Iris pigment epithelial cell (primary cell): ENCODE measurements at regions not wholly inside any gene's neighbourhood (a gene's known extent, or its start where the extent isn't known, plus 50 kb on each side); places are given as distances from the start of the nearest gene placed in this dataset.

Source experiments
- DNase-seq: peaks from one replicate; pipeline ENCODE4 v3.0.0-alpha.2; 2011; ENCODE audit warnings: low read depth

DNA sequence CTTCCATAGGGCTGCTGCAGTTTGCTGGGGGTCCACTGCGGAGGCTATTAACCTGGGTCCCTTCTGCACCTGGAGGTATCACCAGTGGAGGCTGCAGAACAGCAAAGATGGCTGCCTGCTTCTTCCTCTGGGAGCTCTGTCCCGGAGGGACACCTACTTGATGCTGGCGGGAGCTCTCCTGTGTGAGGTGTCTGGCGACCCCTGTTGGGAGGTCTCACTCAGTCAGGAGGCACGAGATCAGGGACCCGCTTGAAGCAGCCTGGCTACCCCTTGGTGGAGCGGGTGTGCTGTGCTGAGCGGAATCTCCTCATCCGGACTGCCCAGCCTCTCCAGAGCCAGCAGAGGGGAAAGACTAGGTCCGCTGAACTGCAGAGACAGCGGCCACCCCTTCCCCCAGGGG lies 56.0 kb upstream of the CTXND1 start:
- no peak for DNase-seq

- DNase-seq = peak; percentile 39
Measured at GRCh38 chr15:80309769-80310384, 57.9 kb upstream of the CTXND1 start.

GRCh38 chr15:80310776-80311175 lies 58.8 kb upstream of the CTXND1 start:
- no peak for DNase-seq

DNA sequence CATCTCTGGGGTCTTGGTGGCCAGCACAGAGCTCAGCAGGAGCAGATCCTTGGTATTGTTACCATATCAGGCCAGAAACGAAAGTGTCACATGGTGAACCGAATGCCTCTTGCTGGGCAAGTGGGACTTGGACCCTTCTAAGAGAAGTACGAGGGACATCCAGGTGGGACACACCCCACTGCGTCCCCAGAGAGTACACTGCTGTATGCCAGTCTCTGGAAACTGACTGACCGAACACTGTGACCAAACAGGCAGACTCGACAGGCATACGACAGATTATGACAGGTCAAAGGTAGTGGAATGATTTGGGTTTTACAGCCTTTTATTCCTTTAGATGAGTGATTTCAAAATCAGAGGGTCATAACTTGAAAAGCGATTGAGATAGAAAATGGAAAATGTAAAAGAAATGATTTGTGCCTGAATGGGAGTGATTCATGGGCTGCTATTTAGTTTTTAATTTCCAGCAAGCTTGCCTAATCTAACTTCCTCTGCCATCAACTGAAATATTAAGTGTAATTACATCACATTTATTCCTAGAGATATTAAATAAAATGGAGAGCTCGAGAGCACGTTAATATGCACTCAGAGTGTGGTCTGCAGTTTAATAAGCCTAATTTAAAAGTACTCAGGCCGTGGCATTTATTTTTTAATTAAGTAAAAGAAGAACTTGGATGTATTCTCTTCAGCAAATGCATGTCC lies 63.4 kb upstream of the CTXND1 start:
- DNase-seq = no peak

DNA sequence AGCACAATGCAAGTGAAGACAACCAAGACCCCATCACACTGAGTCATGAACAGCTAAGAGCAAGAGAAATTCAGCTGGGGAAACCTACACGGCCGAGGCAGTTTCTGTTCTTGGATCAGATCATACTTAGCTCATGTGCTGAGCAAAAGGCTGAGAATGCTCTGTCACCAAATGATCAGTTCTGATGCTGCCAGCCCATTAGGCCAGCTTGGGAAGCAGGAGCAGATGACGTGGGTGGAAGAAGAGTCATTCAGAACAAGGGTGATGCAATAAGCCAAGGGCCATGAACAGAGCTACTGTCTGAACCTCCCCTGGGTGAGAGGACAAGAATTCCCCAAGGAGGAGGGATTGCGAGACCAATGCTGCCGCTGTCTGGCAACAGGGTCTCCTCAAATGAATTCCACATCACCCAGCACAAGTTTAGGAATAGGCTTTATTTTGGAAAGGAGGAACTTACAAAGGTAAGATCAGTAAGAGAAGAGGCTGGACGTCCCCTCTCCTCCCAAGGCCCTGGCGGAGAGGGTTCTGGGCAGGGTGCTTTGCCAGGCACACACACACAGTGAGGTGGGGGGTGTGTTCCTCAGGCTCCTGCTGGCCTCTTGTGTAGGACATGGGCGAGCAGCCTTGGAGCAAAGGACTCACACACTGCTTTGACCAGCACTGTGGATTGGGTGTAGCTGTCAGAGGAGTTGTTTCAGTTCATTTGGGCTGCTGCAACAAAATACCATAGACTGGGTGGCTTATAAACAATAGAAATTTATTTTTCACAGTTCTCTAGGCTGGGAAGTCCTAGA lies 65.6 kb upstream of the CTXND1 start:
- peak; percentile 78 for DNase-seq

- DNase-seq = no peak
Measured at GRCh38 chr15:80321853-80322252, 69.8 kb upstream of the CTXND1 start.

DNA sequence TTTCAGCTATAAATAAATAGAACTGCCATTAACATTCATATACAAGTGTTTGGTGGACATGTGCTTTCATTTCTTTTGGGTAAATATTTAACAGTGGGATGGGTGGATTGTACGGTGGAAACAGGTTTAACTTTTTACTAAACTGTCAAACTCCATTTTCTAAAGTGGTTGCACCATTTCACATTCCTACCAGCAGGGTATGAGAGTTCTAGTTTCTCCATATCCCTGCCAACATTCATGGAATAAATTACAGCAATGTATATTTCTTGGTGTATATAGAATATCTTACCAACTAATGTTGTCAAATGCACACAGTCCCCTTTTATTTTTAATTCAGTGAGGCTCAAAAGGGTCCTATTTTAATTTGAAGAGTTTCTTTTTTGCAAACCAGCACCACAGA lies 71.3 kb upstream of the CTXND1 start:
- no peak for DNase-seq

DNA sequence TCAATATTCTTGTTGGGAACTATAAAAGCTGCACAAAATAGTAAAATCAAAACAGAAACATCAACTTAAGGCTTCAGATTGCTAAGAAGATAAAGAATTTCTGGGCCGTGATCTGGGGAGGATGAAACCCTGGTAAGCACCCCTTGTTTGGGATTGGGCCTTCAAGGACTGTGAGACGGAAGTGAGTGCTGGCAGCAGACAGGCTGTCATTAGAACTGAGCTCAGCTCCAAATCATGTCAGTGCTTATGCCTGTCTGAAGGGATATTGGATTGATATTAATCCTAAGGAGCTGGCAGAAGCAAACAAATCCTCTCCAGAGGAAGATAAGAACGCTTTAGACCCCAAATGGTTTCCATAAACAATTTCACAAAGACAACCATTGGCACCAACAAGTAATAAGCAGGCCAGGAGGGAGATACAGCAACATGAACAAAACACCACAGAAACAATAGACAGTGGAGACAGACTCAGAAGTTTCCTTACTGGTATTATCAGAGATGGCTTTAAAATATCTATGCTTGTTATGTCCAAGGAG lies 72.6 kb upstream of the CTXND1 start:
- DNase-seq = no peak

GRCh38 chr15:80325206-80325605 lies 73.2 kb upstream of the CTXND1 start:
- DNase-seq = no peak

- no peak for DNase-seq
Measured at GRCh38 chr15:80326270-80326669, 74.3 kb upstream of the CTXND1 start.

DNA sequence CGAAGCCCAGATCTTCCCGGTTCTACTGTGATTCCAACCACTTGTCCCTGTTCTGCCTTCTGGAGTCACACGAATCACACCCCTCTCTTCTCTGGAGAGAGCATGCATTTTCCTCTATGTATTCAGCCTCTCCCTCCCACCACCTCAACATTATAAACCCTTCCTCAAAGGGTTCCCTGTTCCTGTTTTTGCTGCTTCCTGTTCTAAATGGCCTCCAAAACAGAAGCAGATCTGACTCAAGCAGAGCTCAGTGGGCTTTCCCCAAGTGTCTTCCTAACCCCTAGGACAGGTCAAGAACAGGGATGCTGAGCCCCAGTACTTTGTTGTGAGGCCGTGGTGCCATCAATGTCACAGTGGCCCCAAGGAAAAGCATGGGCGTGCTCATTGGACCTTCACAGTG lies 75.7 kb upstream of the ARNT2 start:
- no peak for DNase-seq

DNA sequence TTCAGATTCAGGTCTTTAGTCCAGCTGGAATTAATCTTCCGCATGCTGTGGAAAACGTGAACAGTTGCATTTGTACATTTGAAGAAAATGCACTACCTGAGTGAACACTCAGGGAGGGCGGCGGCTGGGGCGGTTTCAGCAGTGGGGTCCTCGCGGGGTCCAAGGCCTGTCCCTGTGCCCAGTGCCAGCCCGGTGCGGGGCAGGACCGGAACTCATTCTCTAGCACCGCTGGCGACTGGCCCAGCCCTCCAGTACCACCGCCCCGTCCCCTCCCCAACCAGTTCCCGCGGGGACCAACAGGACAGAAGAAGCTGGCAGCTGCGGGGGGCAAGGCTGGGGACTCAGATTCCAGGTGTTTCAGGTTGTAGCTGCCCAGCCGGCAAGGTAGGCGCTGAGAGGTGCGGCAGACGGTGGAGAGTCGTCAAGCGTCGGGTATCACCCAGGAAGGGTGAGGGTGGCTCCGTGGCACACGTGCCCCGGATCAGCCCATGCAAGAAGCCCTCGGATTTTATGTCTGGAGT lies 72.2 kb upstream of the ARNT2 start:
- no peak for DNase-seq

- DNase-seq = no peak
Measured at GRCh38 chr15:80333261-80333660, 70.9 kb upstream of the ARNT2 start.

DNA sequence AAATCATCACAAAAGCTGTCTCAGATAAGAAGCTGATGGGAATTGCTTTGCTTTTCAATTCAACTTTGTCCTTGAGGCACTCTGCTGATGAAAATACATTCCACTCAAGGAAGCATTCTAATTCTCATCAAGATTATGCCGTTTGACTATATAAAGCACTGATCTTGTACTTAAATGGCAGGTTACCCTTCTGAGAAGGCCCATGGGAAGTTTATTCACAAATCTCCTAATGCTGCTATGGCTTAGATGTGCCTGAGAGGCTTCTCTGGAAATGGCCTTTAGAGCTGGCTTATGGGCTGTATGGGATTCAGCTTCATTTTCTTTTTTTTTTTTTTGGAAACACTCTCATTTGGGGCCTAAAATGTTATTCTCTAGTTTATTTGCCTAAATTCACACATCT lies 69.7 kb upstream of the ARNT2 start:
- no peak for DNase-seq

- DNase-seq = no peak
Measured at GRCh38 chr15:80339601-80340000, 64.6 kb upstream of the ARNT2 start.

DNA sequence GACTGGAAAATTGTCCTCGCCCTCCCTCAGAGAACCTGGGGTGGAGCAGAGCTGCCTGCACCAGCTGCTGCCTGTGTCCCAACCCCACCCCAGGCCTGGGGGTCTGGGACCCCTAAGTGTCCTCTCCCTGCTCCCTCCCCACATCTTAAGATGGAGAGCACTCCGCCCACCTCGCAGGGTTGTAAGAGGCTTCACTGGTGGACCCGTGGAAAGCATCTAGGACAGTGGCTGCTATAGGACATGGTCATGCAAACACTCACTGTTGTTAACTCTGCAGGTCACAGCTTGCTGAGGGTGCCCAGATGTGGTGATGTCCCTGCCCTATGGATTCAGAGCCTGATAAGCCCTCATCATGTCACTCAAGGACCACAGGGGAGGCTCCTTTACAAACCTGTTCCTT lies 62.0 kb upstream of the ARNT2 start:
- DNase-seq = no peak

- no peak for DNase-seq
Measured at GRCh38 chr15:80343554-80343992, 60.6 kb upstream of the ARNT2 start.

DNA sequence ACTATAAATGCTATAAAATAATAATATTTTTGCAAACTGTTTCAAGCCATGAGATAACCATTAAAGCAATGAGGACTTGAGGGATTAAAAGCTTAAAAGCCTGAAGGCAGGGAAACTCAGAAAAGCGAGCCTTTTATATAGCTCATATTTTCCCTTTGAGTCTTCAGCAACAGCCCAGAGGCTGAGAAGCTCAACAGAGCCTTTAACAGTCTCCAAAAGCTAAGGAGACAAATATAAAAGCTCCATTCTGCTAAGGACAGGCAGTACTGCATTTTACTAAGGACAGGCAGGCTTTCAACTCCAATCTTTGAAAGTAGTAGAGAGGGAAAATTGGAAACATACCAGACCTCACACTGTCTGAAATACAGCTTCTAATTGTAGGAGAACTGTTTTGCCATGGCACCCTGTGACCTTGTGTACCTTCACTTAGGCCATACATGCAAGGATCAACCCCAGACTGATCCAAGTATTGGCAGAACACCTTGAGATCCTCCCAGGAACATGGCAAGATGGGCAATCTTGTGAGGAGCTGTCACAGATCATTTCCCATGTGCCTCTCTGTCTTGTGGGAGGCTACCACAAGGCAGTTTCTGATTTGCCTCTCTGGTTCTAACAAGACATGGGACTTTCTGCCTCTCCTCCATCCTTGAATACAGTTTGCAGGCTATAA lies 53.1 kb upstream of the ARNT2 start:
- DNase-seq = no peak
